ENCODE measurements at regions not wholly inside any gene's neighbourhood (a gene's known extent, or its start where the extent isn't known, plus 50 kb on each side); places are given as distances from the start of the nearest gene placed in this dataset.
A peak's percentile ranks its signal among the peaks of the same experiment; 100 is the strongest.
"Not testable (repeated sequence)": the region's sequence is repeated elsewhere in the genome, so short reads cannot be mapped to it uniquely, and the experiment has no call there.

DNA sequence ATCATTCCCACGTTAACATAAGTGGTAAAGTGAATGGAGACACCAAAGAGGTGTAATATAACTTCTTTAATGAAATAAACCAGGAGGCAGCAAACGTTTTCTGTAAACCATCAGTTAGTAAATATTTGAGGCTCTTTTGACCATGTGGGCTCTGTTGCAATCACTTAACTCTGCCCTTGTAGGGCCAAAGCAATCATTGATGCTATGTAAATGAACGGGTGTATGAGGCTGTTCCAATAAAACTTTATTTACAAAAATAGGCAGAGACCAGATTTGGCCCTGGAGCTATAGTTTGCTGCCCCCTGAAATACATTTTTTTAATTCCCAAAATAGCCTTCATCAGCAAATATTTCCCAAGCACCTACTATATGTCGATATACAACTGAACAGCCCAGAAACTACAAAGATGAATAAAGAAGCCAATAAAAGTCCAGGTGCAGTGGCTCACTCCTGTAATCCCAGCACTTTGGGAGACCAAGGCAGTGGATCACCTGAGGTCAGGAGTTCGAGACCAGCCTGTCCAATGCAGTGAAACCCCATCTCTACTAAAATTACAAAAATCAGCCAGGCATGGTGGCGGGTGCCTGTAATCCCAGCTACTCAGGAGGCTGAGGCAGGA, 54.3 kb upstream of the NOMO2 start (continued):
- TF ChIP-seq ZBTB40 (IDR thresholded peaks at IDR 0.05) (peak; percentile 96), ZBTB40 (CRISPR knock-in tag; IDR thresholded peaks at IDR 0.05) (peak; percentile 99), RARA (CRISPR knock-in tag; IDR thresholded peaks at IDR 0.05) (peak; percentile 9; the same call in 1 of the 2 replicates), SOX13 (CRISPR knock-in tag; conservative IDR thresholded peaks at IDR 0.05 in 1 of 2, IDR thresholded peaks at IDR 0.05 in 1 of 2) (peak in 1 of 2 experiments; percentile 38; a peak in 1 of 4 replicates), AHDC1 (CRISPR knock-in tag; IDR thresholded peaks at IDR 0.05; ENCODE audit: borderline replicate concordance) (peak; percentile 41; the same call in 1 of the 2 replicates), FOXA3 (CRISPR knock-in tag; IDR thresholded peaks at IDR 0.05) (peak; percentile 38; the same call in 1 of the 2 replicates), CEBPG (CRISPR knock-in tag; IDR thresholded peaks at IDR 0.05) (peak; percentile 72), ZMYM4 (CRISPR knock-in tag; IDR thresholded peaks at IDR 0.05) (peak; percentile 31; the same call in 1 of the 2 replicates)
- TF ChIP-seq SOX13 (IDR thresholded peaks at IDR 0.05): not testable (repeated sequence)
- TF ChIP-seq, protein P1, sequence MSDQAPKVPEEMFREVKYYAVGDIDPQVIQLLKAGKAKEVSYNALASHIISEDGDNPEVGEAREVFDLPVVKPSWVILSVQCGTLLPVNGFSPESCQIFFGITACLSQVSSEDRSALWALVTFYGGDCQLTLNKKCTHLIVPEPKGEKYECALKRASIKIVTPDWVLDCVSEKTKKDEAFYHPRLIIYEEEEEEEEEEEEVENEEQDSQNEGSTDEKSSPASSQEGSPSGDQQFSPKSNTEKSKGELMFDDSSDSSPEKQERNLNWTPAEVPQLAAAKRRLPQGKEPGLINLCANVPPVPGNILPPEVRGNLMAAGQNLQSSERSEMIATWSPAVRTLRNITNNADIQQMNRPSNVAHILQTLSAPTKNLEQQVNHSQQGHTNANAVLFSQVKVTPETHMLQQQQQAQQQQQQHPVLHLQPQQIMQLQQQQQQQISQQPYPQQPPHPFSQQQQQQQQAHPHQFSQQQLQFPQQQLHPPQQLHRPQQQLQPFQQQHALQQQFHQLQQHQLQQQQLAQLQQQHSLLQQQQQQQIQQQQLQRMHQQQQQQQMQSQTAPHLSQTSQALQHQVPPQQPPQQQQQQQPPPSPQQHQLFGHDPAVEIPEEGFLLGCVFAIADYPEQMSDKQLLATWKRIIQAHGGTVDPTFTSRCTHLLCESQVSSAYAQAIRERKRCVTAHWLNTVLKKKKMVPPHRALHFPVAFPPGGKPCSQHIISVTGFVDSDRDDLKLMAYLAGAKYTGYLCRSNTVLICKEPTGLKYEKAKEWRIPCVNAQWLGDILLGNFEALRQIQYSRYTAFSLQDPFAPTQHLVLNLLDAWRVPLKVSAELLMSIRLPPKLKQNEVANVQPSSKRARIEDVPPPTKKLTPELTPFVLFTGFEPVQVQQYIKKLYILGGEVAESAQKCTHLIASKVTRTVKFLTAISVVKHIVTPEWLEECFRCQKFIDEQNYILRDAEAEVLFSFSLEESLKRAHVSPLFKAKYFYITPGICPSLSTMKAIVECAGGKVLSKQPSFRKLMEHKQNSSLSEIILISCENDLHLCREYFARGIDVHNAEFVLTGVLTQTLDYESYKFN (CRISPR knock-in tag; conservative IDR thresholded peaks at IDR 0.05): 0 out of 2 replicates have a peak, but pooled peaks have one; percentile 33

Data from HepG2 (cell line).